ENCODE measurements at regions not wholly inside any gene's neighbourhood (a gene's known extent, or its start where the extent isn't known, plus 50 kb on each side); places are given as distances from the start of the nearest gene placed in this dataset.

DNA sequence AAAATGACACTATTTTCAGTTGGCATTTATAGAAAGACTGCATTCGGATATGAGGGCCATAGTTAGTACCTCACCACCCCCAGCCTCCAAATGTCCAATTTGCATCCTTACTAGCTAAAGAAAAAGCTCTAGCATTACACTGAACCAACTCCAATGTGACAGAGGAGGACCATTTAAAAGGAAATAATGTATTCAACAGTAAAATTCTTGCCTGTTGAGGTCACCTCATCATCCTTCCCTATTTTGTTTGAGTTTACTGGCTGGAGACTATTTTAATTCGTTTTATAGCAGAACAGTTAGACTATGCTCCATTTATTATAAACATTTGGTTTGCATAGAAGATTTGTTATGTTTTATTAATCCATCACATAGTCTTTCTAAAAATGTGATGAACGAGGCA is 88.2 kb upstream of the PPARGC1A start:
- DNase-seq (no peak), ATAC-seq (no peak)
- Histone ChIP-seq H3K4me1 (ENCODE audit: low read depth) (peaks cover 6% of the 10 kb centered on the region), H3K36me3 (ENCODE audit: low read depth) (no peaks in the 10 kb centered on the region), H3K9me3 (no peaks in the 10 kb centered on the region), H3K4me3 (no peak overlapping the region)
- TF ChIP-seq, protein P1, sequence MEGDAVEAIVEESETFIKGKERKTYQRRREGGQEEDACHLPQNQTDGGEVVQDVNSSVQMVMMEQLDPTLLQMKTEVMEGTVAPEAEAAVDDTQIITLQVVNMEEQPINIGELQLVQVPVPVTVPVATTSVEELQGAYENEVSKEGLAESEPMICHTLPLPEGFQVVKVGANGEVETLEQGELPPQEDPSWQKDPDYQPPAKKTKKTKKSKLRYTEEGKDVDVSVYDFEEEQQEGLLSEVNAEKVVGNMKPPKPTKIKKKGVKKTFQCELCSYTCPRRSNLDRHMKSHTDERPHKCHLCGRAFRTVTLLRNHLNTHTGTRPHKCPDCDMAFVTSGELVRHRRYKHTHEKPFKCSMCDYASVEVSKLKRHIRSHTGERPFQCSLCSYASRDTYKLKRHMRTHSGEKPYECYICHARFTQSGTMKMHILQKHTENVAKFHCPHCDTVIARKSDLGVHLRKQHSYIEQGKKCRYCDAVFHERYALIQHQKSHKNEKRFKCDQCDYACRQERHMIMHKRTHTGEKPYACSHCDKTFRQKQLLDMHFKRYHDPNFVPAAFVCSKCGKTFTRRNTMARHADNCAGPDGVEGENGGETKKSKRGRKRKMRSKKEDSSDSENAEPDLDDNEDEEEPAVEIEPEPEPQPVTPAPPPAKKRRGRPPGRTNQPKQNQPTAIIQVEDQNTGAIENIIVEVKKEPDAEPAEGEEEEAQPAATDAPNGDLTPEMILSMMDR (IDR thresholded peaks at IDR 0.05), result no peak
- intact Hi-C loops (cut with DNase I, micrococcal nuclease), result no loop called here

DNA sequence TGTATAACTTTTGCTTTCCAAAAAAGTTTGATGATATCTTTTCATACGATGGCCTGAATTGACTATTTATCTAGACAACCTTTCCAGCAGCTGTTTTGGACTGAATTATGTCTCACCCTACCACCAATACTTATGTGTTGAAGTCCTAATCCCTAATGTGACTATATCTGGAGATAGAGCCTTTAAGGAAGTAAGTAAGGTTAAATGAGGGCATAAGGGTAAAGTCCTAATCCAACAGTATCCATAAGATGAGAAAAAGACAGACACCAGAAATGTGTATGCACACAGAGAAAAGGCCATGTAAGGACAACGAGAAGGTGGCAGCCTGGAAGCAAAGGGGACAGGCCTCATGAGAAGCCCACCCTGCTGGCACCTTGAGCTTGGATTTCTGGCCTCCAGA is 86.6 kb upstream of the PPARGC1A start:
- DNase-seq (no peak), ATAC-seq (peak; percentile 62)
- intact Hi-C loops (cut with DNase I, micrococcal nuclease), result no loop called here
- H3K4me1 ChIP-seq (ENCODE audit: low read depth), result peaks cover 6% of the 10 kb centered on the region
- TF ChIP-seq, protein P1 (IDR thresholded peaks at IDR 0.05), result no peak
- H3K4me3 ChIP-seq, result no peak overlapping the region
- H3K36me3 ChIP-seq (ENCODE audit: low read depth), result no peaks in the 10 kb centered on the region
- H3K9me3 ChIP-seq, result no peaks in the 10 kb centered on the region

DNA sequence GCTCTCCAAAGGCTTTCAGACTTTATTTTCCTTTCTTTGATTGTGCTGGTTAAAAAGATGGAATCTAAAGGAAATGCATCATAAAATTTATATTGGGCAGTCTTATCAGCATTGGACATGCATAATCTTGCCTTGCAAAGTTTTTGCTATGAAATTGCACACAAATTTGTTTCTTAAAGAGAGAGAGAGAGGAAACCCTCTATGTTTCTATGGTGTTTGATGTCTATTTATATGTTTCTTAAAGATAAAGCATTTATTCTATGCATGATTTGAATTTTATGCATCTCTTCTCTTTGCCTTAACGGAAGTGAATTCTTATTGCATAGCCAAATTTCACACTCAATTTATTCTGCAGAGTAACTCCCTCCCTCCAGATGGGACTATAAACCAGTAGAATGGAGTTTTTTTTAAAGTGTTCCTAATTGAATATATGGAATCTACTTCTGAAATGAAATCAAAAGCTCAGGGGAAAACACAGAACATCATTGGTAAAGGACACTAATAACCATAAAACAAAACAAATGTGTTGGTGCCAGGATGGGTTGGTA is 83.5 kb upstream of the PPARGC1A start:
- H3K4me1 ChIP-seq (ENCODE audit: low read depth), result peaks cover 6% of the 10 kb centered on the region
- DNase-seq, result no peak
- peak; percentile 13 for ATAC-seq
- no peaks in the 10 kb centered on the region for H3K9me3 ChIP-seq
- no peaks in the 10 kb centered on the region for H3K36me3 ChIP-seq (ENCODE audit: low read depth)
- intact Hi-C loops (cut with DNase I, micrococcal nuclease), result no loop called here
- H3K4me3 ChIP-seq, result no peak overlapping the region
- TF ChIP-seq, protein P1 (IDR thresholded peaks at IDR 0.05), result no peak

DNA sequence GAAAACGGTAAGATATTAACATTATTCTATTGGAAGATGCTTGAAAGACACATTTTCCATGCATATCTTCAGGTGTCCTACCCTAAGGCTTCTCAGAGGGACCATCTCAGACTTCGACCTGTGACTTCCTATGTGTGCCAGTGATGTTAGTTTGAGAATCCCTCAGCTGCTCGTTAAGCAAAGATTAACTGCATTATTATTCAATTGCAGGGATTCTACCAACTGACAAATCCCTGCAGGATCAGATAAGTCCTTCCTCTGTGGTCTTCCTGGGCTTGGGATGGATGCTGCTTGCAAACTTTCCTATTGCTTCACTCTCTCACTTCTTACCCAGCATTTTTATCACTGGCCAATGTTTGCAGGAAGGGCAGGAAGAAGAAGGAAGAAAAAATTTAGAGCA is 83.0 kb upstream of the PPARGC1A start:
- intact Hi-C loops (cut with DNase I, micrococcal nuclease), result no loop called here
- no peak overlapping the region for H3K4me3 ChIP-seq
- ATAC-seq (no peak), DNase-seq (no peak)
- TF ChIP-seq, protein P1 (IDR thresholded peaks at IDR 0.05), result no peak
- no peaks in the 10 kb centered on the region for H3K36me3 ChIP-seq (ENCODE audit: low read depth)
- no peaks in the 10 kb centered on the region for H3K9me3 ChIP-seq
- H3K4me1 ChIP-seq (ENCODE audit: low read depth), result peaks cover 6% of the 10 kb centered on the region

DNA sequence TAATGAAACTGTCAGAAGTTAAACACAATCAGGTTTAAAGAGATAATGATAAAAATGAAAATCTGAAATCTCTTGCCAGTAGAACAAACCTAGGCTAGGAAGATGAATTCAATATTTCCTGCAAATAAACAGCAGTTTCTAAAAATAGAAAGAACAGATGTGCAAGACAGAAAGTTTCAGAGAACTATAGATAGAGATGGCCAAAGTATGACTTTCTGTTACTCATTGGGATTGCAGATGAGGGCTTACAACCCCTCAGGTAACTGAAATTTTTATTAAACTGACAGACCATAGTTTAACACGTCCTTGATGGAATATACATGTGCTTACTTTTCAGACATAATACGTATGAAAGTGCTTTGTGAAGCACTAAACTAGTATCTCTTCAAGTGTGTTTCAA is 82.3 kb upstream of the PPARGC1A start:
- ATAC-seq (no peak), DNase-seq (no peak)
- Histone ChIP-seq H3K4me1 (ENCODE audit: low read depth) (peaks cover 6% of the 10 kb centered on the region), H3K36me3 (ENCODE audit: low read depth) (no peaks in the 10 kb centered on the region), H3K4me3 (no peak overlapping the region), H3K9me3 (no peaks in the 10 kb centered on the region)
- intact Hi-C loops (cut with DNase I, micrococcal nuclease), result no loop called here
- TF ChIP-seq, protein P1 (IDR thresholded peaks at IDR 0.05), result no peak
